ENCODE measurements at regions not wholly inside any gene's neighbourhood (a gene's known extent, or its start where the extent isn't known, plus 50 kb on each side); places are given as distances from the start of the nearest gene placed in this dataset.
"Not testable (repeated sequence)": the region's sequence is repeated elsewhere in the genome, so short reads cannot be mapped to it uniquely, and the experiment has no call there.

DNA sequence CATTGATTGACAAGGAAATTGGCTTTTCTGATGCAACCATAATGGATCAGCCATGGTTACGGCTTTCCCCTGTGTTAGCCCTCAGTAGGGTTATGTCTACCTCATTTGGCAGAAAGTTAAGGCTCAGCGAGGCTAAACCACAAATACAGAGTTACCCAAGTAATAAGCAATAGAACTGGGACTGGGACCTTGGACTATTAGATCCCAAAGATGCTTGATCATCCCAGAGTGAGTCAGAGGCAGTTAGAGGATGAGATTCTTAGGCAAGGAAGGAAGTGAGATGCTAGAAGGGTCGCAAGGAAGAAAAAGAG lies 401.4 kb downstream of the TNS3 start:
- TF ChIP-seq, protein P1, sequence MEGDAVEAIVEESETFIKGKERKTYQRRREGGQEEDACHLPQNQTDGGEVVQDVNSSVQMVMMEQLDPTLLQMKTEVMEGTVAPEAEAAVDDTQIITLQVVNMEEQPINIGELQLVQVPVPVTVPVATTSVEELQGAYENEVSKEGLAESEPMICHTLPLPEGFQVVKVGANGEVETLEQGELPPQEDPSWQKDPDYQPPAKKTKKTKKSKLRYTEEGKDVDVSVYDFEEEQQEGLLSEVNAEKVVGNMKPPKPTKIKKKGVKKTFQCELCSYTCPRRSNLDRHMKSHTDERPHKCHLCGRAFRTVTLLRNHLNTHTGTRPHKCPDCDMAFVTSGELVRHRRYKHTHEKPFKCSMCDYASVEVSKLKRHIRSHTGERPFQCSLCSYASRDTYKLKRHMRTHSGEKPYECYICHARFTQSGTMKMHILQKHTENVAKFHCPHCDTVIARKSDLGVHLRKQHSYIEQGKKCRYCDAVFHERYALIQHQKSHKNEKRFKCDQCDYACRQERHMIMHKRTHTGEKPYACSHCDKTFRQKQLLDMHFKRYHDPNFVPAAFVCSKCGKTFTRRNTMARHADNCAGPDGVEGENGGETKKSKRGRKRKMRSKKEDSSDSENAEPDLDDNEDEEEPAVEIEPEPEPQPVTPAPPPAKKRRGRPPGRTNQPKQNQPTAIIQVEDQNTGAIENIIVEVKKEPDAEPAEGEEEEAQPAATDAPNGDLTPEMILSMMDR (IDR thresholded peaks at IDR 0.05; ENCODE audit: insufficient read depth, low read depth, low read length): no peak
- ChIA-PET POLR2A (no interaction called here), CTCF (interaction anchor here (0.8 to 4.7 kb wide), 16 partner anchors 8 to 1304 kb away, joined by 3 to 88 read pairs (median 4); partner anchors contain the start of gene IGFBP3)
- H3K4me3 ChIP-seq (ENCODE audit: low read depth, low read length): no peak overlapping the region
- DNase-seq (ENCODE audit: low read depth): no peak
- H3K36me3 ChIP-seq (ENCODE audit: control insufficient read depth, insufficient read depth, low read length): no peaks in the 10 kb centered on the region
- peaks cover 5% of the 10 kb centered on the region for H3K27me3 ChIP-seq (ENCODE audit: control insufficient read depth, insufficient read depth, low read length)

DNA sequence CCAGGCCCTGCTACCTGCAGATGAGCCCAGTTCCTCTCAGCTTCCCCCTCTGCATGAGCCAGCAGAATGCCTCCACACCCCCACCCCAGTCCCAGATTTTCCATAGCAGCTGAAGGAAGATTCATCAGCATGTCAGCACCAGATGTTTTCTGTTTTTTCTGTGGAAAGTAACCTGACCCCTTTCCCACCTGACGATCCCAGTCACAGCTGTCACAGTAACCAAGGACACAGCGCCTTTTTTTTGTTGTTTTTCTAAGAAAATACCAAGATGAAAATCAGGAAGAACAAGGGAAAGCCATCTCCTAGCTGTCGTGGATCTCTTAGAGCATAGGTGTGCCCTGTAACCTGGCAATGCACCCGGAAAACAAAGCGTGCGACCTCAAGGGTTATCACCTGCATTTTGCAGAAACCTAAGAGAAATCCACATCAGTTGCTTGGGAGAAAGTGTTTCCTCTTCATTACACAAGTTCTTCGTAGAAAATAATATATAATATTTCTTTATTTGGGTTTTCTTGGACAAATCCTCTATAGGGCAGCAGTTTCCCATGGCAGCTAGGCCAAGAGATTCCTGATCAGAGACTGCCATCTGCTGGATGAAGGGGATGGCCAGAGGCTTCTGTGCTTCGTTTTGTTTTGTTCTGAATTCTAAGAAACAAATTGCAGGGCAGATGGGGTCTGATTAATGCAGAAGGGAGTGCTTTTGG lies 401.9 kb downstream of the TNS3 start:
- H3K4me3 ChIP-seq (ENCODE audit: low read depth, low read length): no peak overlapping the region
- TF ChIP-seq, protein P1 (IDR thresholded peaks at IDR 0.05; ENCODE audit: insufficient read depth, low read depth, low read length): peak; percentile 90
- no peak for DNase-seq (ENCODE audit: low read depth)
- H3K36me3 ChIP-seq (ENCODE audit: control insufficient read depth, insufficient read depth, low read length): no peaks in the 10 kb centered on the region
- CTCF ChIA-PET: interaction anchor here (0.7 to 4.7 kb wide), 17 partner anchors 9 to 1310 kb away, joined by 3 to 88 read pairs (median 4); partner anchors contain the start of gene IGFBP3
- peaks cover 5% of the 10 kb centered on the region for H3K27me3 ChIP-seq (ENCODE audit: control insufficient read depth, insufficient read depth, low read length)
- POLR2A ChIA-PET: no interaction called here

DNA sequence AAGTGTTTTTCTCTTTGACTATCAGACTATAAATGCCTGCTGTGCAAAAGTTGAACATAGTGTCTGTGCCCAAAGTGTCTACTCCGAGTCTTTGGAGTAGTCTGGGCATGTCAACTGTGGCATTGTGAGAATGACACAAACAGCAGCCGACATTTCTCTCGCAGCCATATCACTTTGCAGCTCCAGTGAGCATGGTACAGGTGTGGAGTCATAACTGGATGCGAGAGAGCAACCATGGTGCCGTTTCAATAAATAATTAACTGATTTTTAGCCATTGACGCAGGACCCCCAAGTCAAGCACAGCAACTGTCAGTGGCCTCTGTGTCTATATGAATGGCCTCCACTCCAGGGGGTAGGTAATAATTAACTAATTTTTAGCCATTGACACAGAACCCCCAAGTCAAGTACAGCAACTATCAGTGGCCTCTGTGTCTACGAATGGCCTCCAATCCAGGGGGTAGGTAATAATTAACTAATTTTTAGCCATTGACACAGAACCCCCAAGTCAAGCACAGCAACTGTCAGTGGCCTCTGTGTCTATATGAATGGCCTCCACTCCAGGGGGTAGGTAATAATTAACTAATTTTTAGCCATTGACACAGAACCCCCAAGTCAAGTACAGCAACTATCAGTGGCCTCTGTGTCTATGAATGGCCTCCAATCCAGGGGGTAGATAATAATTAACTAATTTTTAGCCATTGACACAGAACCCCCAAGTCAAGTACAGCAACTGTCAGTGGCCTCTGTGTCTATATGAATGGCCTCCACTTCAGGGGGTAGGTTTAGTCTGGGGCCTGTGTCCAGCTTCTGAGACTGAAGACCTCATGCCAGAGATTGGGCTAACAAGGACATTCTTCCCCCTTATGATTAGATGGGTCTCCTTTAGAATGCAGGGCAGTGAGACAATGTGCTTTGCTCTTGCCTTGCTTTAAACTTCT lies 409.0 kb downstream of the TNS3 start:
- POLR2A ChIA-PET; H3K4me3 ChIP-seq (ENCODE audit: low read depth, low read length): not testable (repeated sequence)
- CTCF ChIA-PET: interaction anchor here (0.8 kb wide), 1 partner anchor 89 kb away, joined by 3 read pairs; no protein-coding TSS in a partner anchor

DNA sequence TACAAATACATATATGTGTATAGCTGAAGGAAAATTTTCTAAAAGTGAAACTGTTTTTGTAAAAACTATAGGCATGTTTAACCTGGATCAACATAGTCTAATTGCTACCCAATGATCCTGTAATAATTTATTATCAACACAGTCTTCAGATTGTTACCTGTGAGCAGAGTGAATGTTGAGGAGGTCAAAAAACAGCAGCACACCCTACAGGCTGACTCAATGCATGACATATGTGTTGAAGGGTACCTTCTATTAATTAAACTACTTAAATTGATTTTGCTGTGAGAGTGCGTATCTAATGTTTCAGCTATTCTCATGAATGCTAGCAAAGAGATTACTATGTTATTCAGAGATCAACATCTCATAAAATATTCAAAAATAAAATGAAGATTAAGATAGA lies 411.4 kb downstream of the TNS3 start:
- Histone ChIP-seq H3K27me3 (ENCODE audit: control insufficient read depth, insufficient read depth, low read length) (0 out of 2 replicates have a peak, but pooled peaks cover 3% of the 10 kb centered on the region), H3K4me3 (ENCODE audit: low read depth, low read length) (no peak overlapping the region), H3K36me3 (ENCODE audit: control insufficient read depth, insufficient read depth, low read length) (no peaks in the 10 kb centered on the region)
- ChIA-PET CTCF (interaction anchor here (0.7 to 2.8 kb wide), 13 partner anchors 9 to 1253 kb away, joined by 3 to 17 read pairs (median 4); no protein-coding TSS in a partner anchor), POLR2A (no interaction called here)
- TF ChIP-seq, protein P1 (IDR thresholded peaks at IDR 0.05; ENCODE audit: insufficient read depth, low read depth, low read length): peak; percentile 50
- DNase-seq (ENCODE audit: low read depth): no peak

More for the DNA sequence above, 409.0 kb downstream of the TNS3 start:
- H3K36me3 ChIP-seq (ENCODE audit: control insufficient read depth, insufficient read depth, low read length); DNase-seq (ENCODE audit: low read depth); H3K27me3 ChIP-seq (ENCODE audit: control insufficient read depth, insufficient read depth, low read length): not testable (repeated sequence)

DNA sequence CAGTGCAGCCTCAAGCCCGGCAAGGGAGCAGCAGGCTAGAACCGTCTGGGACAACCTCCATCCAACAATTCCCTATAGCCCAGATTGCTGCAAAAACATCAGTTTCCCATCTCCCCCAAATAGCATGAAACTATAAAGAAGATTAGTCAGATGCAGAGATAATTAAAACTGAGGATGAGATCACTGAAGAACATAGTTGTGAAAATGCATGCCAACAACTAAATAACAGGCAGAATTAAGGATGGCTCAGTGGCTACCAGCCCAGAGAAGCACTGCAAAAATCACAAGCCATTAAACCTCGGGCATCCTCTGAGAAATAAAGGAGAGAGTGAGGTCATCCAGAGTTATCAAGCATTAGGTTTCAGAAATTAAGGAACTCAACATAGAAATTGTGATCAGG lies 427.1 kb downstream of the TNS3 start:
- H3K27me3 ChIP-seq (ENCODE audit: control insufficient read depth, insufficient read depth, low read length): no peaks in the 10 kb centered on the region
- TF ChIP-seq, protein P1 (IDR thresholded peaks at IDR 0.05; ENCODE audit: insufficient read depth, low read depth, low read length): no peak
- H3K4me3 ChIP-seq (ENCODE audit: low read depth, low read length): no peak overlapping the region
- no peaks in the 10 kb centered on the region for H3K36me3 ChIP-seq (ENCODE audit: control insufficient read depth, insufficient read depth, low read length)
- ChIA-PET CTCF (interaction anchor here (0.9 to 1.3 kb wide), 2 partner anchors 13 to 1232 kb away, joined by 3 read pairs; no protein-coding TSS in a partner anchor), POLR2A (interaction anchor here (0.7 kb wide), 1 partner anchor 54 kb away, joined by 4 read pairs; no protein-coding TSS in a partner anchor)
- DNase-seq (ENCODE audit: low read depth): no peak
